ENCODE measurements at regions not wholly inside any gene's neighbourhood (a gene's known extent, or its start where the extent isn't known, plus 50 kb on each side); places are given as distances from the start of the nearest gene placed in this dataset.
A peak's percentile ranks its signal among the peaks of the same experiment; 100 is the strongest.

DNA sequence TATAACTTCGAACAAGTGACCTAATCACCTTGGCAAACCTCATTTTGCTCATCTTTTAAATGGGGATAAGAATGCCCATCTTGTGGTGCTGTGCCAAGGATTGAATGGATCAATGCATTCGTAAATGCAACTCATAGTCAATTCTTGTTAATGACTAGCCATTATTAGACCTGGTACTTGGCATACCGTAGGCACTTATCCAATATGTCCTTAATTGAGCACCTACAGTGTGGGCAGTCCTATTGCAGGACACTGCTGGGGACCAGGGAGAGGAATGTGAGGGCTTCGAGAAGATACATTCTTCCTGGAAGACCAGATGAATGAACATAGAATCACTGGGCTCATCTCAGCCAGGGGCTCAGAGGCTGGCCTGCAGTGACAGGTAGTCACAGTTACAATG lies 177.2 kb upstream of the TLE3 start:
- DNase-seq (no peak), ATAC-seq (no peak)
- H3K27ac ChIP-seq, result no peak overlapping the region
- no peak overlapping the region for H3K4me3 ChIP-seq
- peaks cover 12 to 23% of the 10 kb centered on the region in 2 donors for H3K4me1 ChIP-seq
- no peak for TF ChIP-seq CTCF (IDR thresholded peaks at IDR 0.05)
- H3K9me3 ChIP-seq, result no peaks in the 10 kb centered on the region
- H3K27me3 ChIP-seq, result no peaks in the 10 kb centered on the region
- intact Hi-C loops (cut with DNase I), result no loop called here
- H3K36me3 ChIP-seq, result no peaks in the 10 kb centered on the region

DNA sequence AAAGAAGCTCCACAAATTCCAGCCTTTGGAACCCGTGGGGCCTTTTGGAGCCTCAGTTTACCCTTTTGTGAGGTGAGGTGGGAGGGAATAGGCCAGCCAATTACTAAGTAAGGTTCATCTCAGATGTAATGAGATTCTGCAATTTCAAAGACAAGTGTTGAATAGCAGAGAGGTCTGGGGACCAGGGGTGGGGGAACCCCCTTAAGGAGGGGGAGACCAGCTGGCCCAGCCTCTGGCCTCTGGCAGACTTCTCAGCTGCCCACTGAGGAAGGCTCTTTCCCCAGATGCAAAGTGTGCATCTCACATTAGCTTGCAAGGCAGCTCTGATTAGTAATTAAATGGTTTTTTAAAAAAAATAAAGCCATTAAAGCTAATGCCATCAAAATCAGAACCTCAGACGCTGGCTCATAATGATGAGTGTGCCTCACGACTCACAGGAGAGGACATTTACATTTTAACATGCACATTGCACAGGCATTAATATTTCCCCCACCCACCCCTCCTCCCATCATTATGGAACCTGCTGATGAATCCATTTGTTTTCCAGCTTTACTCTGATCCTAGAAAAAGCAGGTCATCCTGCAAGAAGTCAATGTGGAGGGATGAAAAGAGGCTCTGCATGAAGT lies 176.7 kb upstream of the TLE3 start:
- TF ChIP-seq CTCF (IDR thresholded peaks at IDR 0.05), result no peak
- H3K36me3 ChIP-seq, result no peaks in the 10 kb centered on the region
- no peak overlapping the region for H3K4me3 ChIP-seq
- no peak overlapping the region for H3K27ac ChIP-seq
- intact Hi-C loops (cut with DNase I), result no loop called here
- no peaks in the 10 kb centered on the region for H3K9me3 ChIP-seq
- DNase-seq (peak in 1 of 4 donors; percentile 4), ATAC-seq (no peak)
- H3K4me1 ChIP-seq, result peaks cover 15 to 29% of the 10 kb centered on the region in 2 donors
- no peaks in the 10 kb centered on the region for H3K27me3 ChIP-seq

GRCh38 chr15:70273808-70274207 lies 176.1 kb upstream of the TLE3 start:
- Histone ChIP-seq H3K4me3 (no peak overlapping the region), H3K36me3 (no peaks in the 10 kb centered on the region), H3K4me1 (peaks cover 15 to 34% of the 10 kb centered on the region in 2 donors), H3K27ac (no peak overlapping the region), H3K9me3 (no peaks in the 10 kb centered on the region), H3K27me3 (no peaks in the 10 kb centered on the region)
- ATAC-seq, result no peak
- DNase-seq, result no peak
- intact Hi-C loops (cut with DNase I), result no loop called here
- TF ChIP-seq CTCF (IDR thresholded peaks at IDR 0.05), result no peak

DNA sequence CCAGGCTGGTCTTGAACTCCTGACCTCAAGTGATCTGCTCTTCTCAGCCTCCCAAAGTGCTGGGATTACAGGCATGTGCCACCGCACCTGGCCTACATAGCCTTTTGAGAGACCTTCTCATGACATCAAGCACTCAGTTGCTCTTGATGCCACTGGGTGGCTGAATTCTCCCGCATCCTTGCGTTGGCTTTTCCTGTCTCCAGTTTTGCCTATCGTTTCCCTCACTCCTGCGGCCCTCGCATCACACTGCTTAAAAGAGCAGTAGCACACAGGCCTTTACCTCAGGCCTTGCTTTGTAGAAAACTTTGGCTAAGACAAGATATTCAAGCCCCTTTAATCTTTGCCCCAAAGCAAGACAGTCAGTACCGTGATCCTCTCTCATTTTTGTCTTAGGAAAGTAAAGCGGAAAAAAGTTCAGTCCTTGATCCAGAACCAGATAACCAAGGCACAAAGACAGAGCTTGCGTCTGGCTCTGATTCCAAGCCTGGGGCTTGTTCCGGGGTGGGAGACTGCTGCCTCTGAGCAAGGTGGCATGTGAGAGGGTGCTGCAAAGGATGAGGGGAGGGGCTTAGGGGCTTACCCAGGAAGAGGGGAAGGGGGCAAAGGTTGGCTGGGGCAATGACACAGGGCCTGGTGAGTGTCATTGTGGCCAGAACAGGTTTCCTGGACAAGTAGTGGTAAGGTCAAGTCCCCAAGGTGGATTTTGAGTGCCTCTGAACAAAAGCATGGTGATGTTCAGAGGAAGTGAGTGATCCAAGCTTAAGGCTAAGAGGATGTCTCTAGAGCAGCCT lies 175.0 kb upstream of the TLE3 start:
- Histone ChIP-seq H3K9me3 (no peaks in the 10 kb centered on the region), H3K27me3 (no peaks in the 10 kb centered on the region), H3K27ac (no peak overlapping the region), H3K4me1 (peaks cover 15 to 45% of the 10 kb centered on the region in 2 donors), H3K36me3 (no peaks in the 10 kb centered on the region), H3K4me3 (no peak overlapping the region)
- intact Hi-C loops (cut with DNase I), result no loop called here
- no peak for ATAC-seq
- TF ChIP-seq CTCF (IDR thresholded peaks at IDR 0.05), result no peak
- no peak for DNase-seq

- H3K36me3 ChIP-seq, result no peaks in the 10 kb centered on the region
- peak overlapping the region in 1 of 2 donors; percentile 40 for H3K27ac ChIP-seq
- ATAC-seq (peak; percentile 70), DNase-seq (peak in 1 of 4 donors; percentile 56)
- H3K4me3 ChIP-seq, result no peak overlapping the region
- no peak for TF ChIP-seq CTCF (IDR thresholded peaks at IDR 0.05)
- no peaks in the 10 kb centered on the region for H3K9me3 ChIP-seq
- intact Hi-C loops (cut with DNase I), result no loop called here
- H3K4me1 ChIP-seq, result peaks cover 25 to 57% of the 10 kb centered on the region in 2 donors
- no peaks in the 10 kb centered on the region for H3K27me3 ChIP-seq
Observed at GRCh38 chr15:70271422-70272088, 173.8 kb upstream of the TLE3 start.
